Ascending aorta (tissue), 2 donors: ENCODE measurements at regions not wholly inside any gene's neighbourhood (a gene's known extent, or its start where the extent isn't known, plus 50 kb on each side); places are given as distances from the start of the nearest gene placed in this dataset.

Experiments used
- DNase-seq, 2 donors: peaks; one replicate each; pipeline ENCODE4 v3.0.0-alpha.2; 2019; ENCODE audit warnings: low spot score in 2 of 2
- H3K27ac ChIP-seq, 2 donors: fragments of 200-600 bp; sonication (generic); one replicate each; pipeline ENCODE4 v1.5.1; 2016 to 2017; ENCODE audit warnings: mild to moderate bottlenecking in 1 of 2
- H3K27me3 ChIP-seq: fragments of 200-600 bp; sonication (generic); one replicate; pipeline ENCODE4 v1.5.1; 2017
- H3K36me3 ChIP-seq, 2 donors: fragments of 200-600 bp; sonication (generic); one replicate each; pipeline ENCODE4 v1.5.1; 2016
- H3K4me1 ChIP-seq, 2 donors: fragments of 200-600 bp; sonication (generic); one replicate each; pipeline ENCODE4 v1.5.1; 2016 to 2017; ENCODE audit warnings: mild to moderate bottlenecking in 1 of 2
- H3K4me3 ChIP-seq, 2 donors: fragments of 200-600 bp; sonication (generic); one replicate each; pipeline ENCODE4 v1.5.1; 2016 to 2017; ENCODE audit warnings: mild to moderate bottlenecking in 1 of 2
- H3K9me3 ChIP-seq, 2 donors: fragments of 200-600 bp; sonication (generic); one replicate each; pipeline ENCODE4 v1.5.1; 2016
- CTCF ChIP-seq, 3 experiments: fragments of 200-600 bp in 2 of 3; fragments of 450-650 bp in 1 of 3; sonication (generic) in 2 of 3; IDR thresholded peaks; one replicate each; pipeline ENCODE4 v1.5.1; 2016 to 2019; ENCODE audit warnings: antibody characterized with exemption in 3 of 3, mild to moderate bottlenecking in 1 of 3, moderate library complexity in 1 of 3
- intact Hi-C: fragments of 100-400 bp; cut with DNase I; formaldehyde crosslinking; loops from one replicate; pipeline ENCODE4 v1.15.1; 2023

GRCh38 chr9:126217797-126218196, 108.8 kb upstream of the MVB12B start:
- Histone ChIP-seq H3K27me3 (no peaks in the 10 kb centered on the region), H3K4me3 (no peak overlapping the region), H3K36me3 (no peaks in the 10 kb centered on the region), H3K27ac (no peak overlapping the region), H3K4me1 (no peaks in the 10 kb centered on the region), H3K9me3 (peaks cover 0 to 6% of the 10 kb centered on the region in 2 donors)
- no peak for DNase-seq
- TF ChIP-seq CTCF (IDR thresholded peaks at IDR 0.05) = no peak
- intact Hi-C loops = no loop called here

GRCh38 chr9:126218359-126219125, 108.1 kb upstream of the MVB12B start:
- H3K4me1 ChIP-seq = no peaks in the 10 kb centered on the region
- H3K4me3 ChIP-seq = no peak overlapping the region
- intact Hi-C loops = no loop called here
- TF ChIP-seq CTCF (IDR thresholded peaks at IDR 0.05) = no peak
- peak in 1 of 2 donors; percentile 33 for DNase-seq
- no peak overlapping the region for H3K27ac ChIP-seq
- no peaks in the 10 kb centered on the region for H3K36me3 ChIP-seq
- no peaks in the 10 kb centered on the region for H3K27me3 ChIP-seq
- H3K9me3 ChIP-seq = peaks cover 0 to 6% of the 10 kb centered on the region in 2 donors

- H3K27me3 ChIP-seq = no peaks in the 10 kb centered on the region
- intact Hi-C loops = no loop called here
- no peak for DNase-seq
- H3K9me3 ChIP-seq = peaks cover 0 to 4% of the 10 kb centered on the region in 2 donors
- TF ChIP-seq CTCF (IDR thresholded peaks at IDR 0.05) = no peak
- no peak overlapping the region for H3K4me3 ChIP-seq
- no peak overlapping the region for H3K27ac ChIP-seq
- H3K4me1 ChIP-seq = no peaks in the 10 kb centered on the region
- no peaks in the 10 kb centered on the region for H3K36me3 ChIP-seq
Observed at GRCh38 chr9:126219166-126219565, 107.5 kb upstream of the MVB12B start.

- Histone ChIP-seq H3K4me3 (no peak overlapping the region), H3K27me3 (no peaks in the 10 kb centered on the region), H3K4me1 (no peaks in the 10 kb centered on the region), H3K36me3 (no peaks in the 10 kb centered on the region), H3K9me3 (peaks cover 0 to 4% of the 10 kb centered on the region in 2 donors), H3K27ac (no peak overlapping the region)
- TF ChIP-seq CTCF (IDR thresholded peaks at IDR 0.05) = no peak
- intact Hi-C loops = no loop called here
- peak in 1 of 2 donors; percentile 48 for DNase-seq
Observed at GRCh38 chr9:126219648-126220063, 107.0 kb upstream of the MVB12B start.

DNA sequence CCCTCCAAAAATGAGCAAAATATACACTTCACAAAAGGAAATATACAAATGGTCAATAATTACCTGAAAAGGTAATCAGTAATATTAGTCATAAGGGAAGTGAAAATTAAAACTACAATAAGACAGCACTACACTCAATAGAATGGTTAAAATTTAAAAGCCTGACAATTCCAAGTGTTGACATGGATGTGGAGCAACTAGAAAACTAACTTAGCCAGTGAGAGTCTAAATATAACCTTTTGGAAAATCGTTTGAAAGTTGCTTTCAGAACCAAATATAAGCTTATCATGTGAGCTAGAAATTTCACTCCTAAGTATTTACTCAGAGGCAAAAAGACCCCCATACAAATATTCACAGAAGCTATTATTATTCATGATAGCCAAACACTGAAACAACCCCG, 105.1 kb upstream of the MVB12B start:
- no peak for DNase-seq
- H3K4me1 ChIP-seq = no peaks in the 10 kb centered on the region
- no peak for TF ChIP-seq CTCF (IDR thresholded peaks at IDR 0.05)
- H3K27ac ChIP-seq = no peak overlapping the region
- H3K27me3 ChIP-seq = no peaks in the 10 kb centered on the region
- no peaks in the 10 kb centered on the region for H3K36me3 ChIP-seq
- intact Hi-C loops = no loop called here
- peaks cover 0 to 4% of the 10 kb centered on the region in 2 donors for H3K9me3 ChIP-seq
- no peak overlapping the region for H3K4me3 ChIP-seq
